K562 (cell line): ENCODE measurements at regions not wholly inside any gene's neighbourhood (a gene's known extent, or its start where the extent isn't known, plus 50 kb on each side); places are given as distances from the start of the nearest gene placed in this dataset.

ENCODE experiments used
- CBX3 ChIP-seq, 2 experiments: IDR thresholded peaks; 1 replicate in 1 of 2; 2 replicates in 1 of 2; pipeline ENCODE4 v1.6.1; 2012; ENCODE audit warnings: inconsistent platforms in 2 of 2, low read length in 2 of 2, borderline replicate concordance in 1 of 2, control low read depth in 1 of 2
- CTCF ChIP-seq, 3 experiments: IDR thresholded peaks in 2 of 3; conservative IDR thresholded peaks in 1 of 3; 2 replicates each; pipeline ENCODE4 v1.5.1; 2011 to 2012; ENCODE audit warnings: low read length in 3 of 3, mild to moderate bottlenecking in 3 of 3, control low read depth in 2 of 3, improper control_type of control experiment in 1 of 3, inconsistent platforms in 1 of 3, low read depth in 1 of 3, mixed read lengths in 1 of 3, moderate library complexity in 1 of 3; ENCODE audit not compliant: insufficient read depth in 2 of 3
- FOXK2 ChIP-seq, 2 experiments: fragments of 450-650 bp; IDR thresholded peaks in 1 of 2; conservative IDR thresholded peaks in 1 of 2; 2 replicates each; pipeline ENCODE4 v1.6.1; 2016; ENCODE audit warnings: low read depth in 2 of 2, mild to moderate bottlenecking in 1 of 2
- KDM4B ChIP-seq, 2 experiments: fragments of 450-650 bp in 1 of 2; sonication (generic) in 1 of 2; IDR thresholded peaks; 2 replicates each; pipeline ENCODE4 v1.6.1; 2016 to 2017; ENCODE audit warnings: borderline replicate concordance in 2 of 2, antibody characterized with exemption in 1 of 2, low read depth in 1 of 2, mild to moderate bottlenecking in 1 of 2
- MYBL2 ChIP-seq, 2 experiments: fragments of 450-650 bp in 1 of 2; sonication (generic) in 1 of 2; formaldehyde crosslinking in 1 of 2; IDR thresholded peaks; 2 replicates each; pipeline versions ENCODE4 v1.6.1 to v1.8.1; 2017 to 2022; ENCODE audit warnings: borderline replicate concordance in 1 of 2, inconsistent platforms in 1 of 2, low read depth in 1 of 2, mild to moderate bottlenecking in 1 of 2, missing genetic modification reagents in 1 of 2, moderate library complexity in 1 of 2

GRCh38 chr14:97331058-97331457 is 533.9 kb downstream of the VRK1 start:
- no peak for TF ChIP-seq MYBL2 (IDR thresholded peaks at IDR 0.05; ENCODE audit: low read depth)
- no peak for TF ChIP-seq MYBL2 (CRISPR knock-in tag; IDR thresholded peaks at IDR 0.05; ENCODE audit: borderline replicate concordance)
- TF ChIP-seq FOXK2 (conservative IDR thresholded peaks at IDR 0.05 in 1 of 2, IDR thresholded peaks at IDR 0.05 in 1 of 2; ENCODE audit: low read depth in 2 of 2), result no peak
- TF ChIP-seq CBX3 (IDR thresholded peaks at IDR 0.05; ENCODE audit: borderline replicate concordance in 1 of 2, low read length in 2 of 2), result no peak
- TF ChIP-seq KDM4B (IDR thresholded peaks at IDR 0.05; ENCODE audit: borderline replicate concordance in 2 of 2, low read depth in 1 of 2), result no peak
- no peak for TF ChIP-seq CTCF (IDR thresholded peaks at IDR 0.05 in 2 of 3, conservative IDR thresholded peaks at IDR 0.05 in 1 of 3; ENCODE audit: insufficient read depth in 2 of 3, low read depth in 1 of 3, low read length in 3 of 3)
